OCI-LY3 (cell line): ENCODE measurements at regions not wholly inside any gene's neighbourhood (a gene's known extent, or its start where the extent isn't known, plus 50 kb on each side); places are given as distances from the start of the nearest gene placed in this dataset.

Experiments used
- CTCF ChIP-seq: fragments of 200-600, 300-600 bp; sonication (generic); IDR thresholded peaks from 2 replicates; pipeline ENCODE4 v1.5.1; 2014; ENCODE audit warnings: antibody characterized with exemption, low read length, low read depth
- EZH2phosphoT487 ChIP-seq: fragments of 200-600 bp; shearing (Covaris generic); IDR thresholded peaks from 2 replicates; pipeline ENCODE4 v1.6.1; 2018; ENCODE audit warnings: antibody characterized with exemption, mixed run types, low read depth

GRCh38 chr10:85080934-85081333, 752.5 kb downstream of the CCSER2 start:
- TF ChIP-seq CTCF = no peak
- no peak for TF ChIP-seq EZH2phosphoT487
